ENCODE measurements at regions not wholly inside any gene's neighbourhood (a gene's known extent, or its start where the extent isn't known, plus 50 kb on each side); places are given as distances from the start of the nearest gene placed in this dataset.

- no peak overlapping the region for H3K27ac ChIP-seq
These were observed 174.0 kb downstream of the ZFP36L2 start for GRCh38 chr2:43052204-43052943.

GRCh38 chr2:43051338-43051737 is 175.1 kb downstream of the ZFP36L2 start:
- H3K27ac ChIP-seq: no peak overlapping the region
- TF ChIP-seq CTCF (conservative IDR thresholded peaks at IDR 0.05): no peak

More at GRCh38 chr2:43052204-43052943, 174.0 kb downstream of the ZFP36L2 start:
- no peak for TF ChIP-seq CTCF (conservative IDR thresholded peaks at IDR 0.05)

- no peak overlapping the region for H3K27ac ChIP-seq
- TF ChIP-seq CTCF (conservative IDR thresholded peaks at IDR 0.05): no peak
These were observed 175.5 kb downstream of the ZFP36L2 start for GRCh38 chr2:43050866-43051265.

GRCh38 chr2:43049836-43050801 is 176.3 kb downstream of the ZFP36L2 start:
- no peak for TF ChIP-seq CTCF (conservative IDR thresholded peaks at IDR 0.05)
- no peak overlapping the region for H3K27ac ChIP-seq

- H3K27ac ChIP-seq: no peak overlapping the region
- TF ChIP-seq CTCF (conservative IDR thresholded peaks at IDR 0.05): no peak
These were observed 179.1 kb downstream of the ZFP36L2 start for GRCh38 chr2:43047187-43047780.

- H3K27ac ChIP-seq: no peak overlapping the region
- no peak for TF ChIP-seq CTCF (conservative IDR thresholded peaks at IDR 0.05)
These were observed 180.5 kb downstream of the ZFP36L2 start for GRCh38 chr2:43045866-43046265.

Measured in VCaP (cell line).